ENCODE measurements at regions not wholly inside any gene's neighbourhood (a gene's known extent, or its start where the extent isn't known, plus 50 kb on each side); places are given as distances from the start of the nearest gene placed in this dataset.

GRCh38 chr7:15011289-15011688, 108.7 kb upstream of the DGKB start:
- Histone ChIP-seq H3T11ph (ENCODE audit: low read length) (no peak overlapping the region), H3K4ac (ENCODE audit: low read depth, low read length) (no peak overlapping the region), H3K27me3 (ENCODE audit: insufficient read depth, low read length) (no peaks in the 10 kb centered on the region), H2BK5ac (ENCODE audit: insufficient read length, low read length) (no peak overlapping the region), H4K20me1 (ENCODE audit: control insufficient read depth, insufficient read depth, insufficient read length) (no peaks in the 10 kb centered on the region), H2AK5ac (ENCODE audit: insufficient read length, low read length) (no peak overlapping the region), H4K91ac (ENCODE audit: insufficient read length, low read depth, low read length) (no peak overlapping the region), H3K79me1 (ENCODE audit: insufficient read depth, low read depth, low read length, poor library complexity, severe bottlenecking) (no peaks in the 10 kb centered on the region), H2BK20ac (ENCODE audit: low read depth, low read length, poor library complexity, severe bottlenecking) (no peak overlapping the region), H3K79me2 (ENCODE audit: insufficient read depth, low read length) (no peaks in the 10 kb centered on the region), H3K27ac (ENCODE audit: insufficient read length, low read depth, low read length) (no peak overlapping the region), H2BK15ac (ENCODE audit: low read depth, low read length) (no peak overlapping the region), H3K23me2 (ENCODE audit: insufficient read length, low read depth, low read length, poor library complexity, severe bottlenecking) (peaks cover 5% of the 10 kb centered on the region), H3K56ac (ENCODE audit: insufficient read length, low read depth, low read length) (no peak overlapping the region), H4K5ac (ENCODE audit: insufficient read length, low read depth, low read length) (no peak overlapping the region), H2BK12ac (ENCODE audit: insufficient read length, low read depth, low read length) (no peak overlapping the region), H2AFZ (ENCODE audit: low read length) (no peak overlapping the region), H3K4me2 (ENCODE audit: insufficient read depth, insufficient read length, low read length) (no peak overlapping the region), H3K18ac (ENCODE audit: insufficient read length, low read depth, low read length) (no peak overlapping the region), H3K9me3 (ENCODE audit: control insufficient read depth, low read depth, low read length) (no peaks in the 10 kb centered on the region), H3K4me1 (ENCODE audit: insufficient read depth, low read length) (peaks cover 8% of the 10 kb centered on the region; the same call in 1 of the 2 replicates), H4K8ac (replicated peaks; ENCODE audit: insufficient read length, low read depth, low read length) (no peak overlapping the region), H3K23ac (ENCODE audit: insufficient read length, low read depth, low read length) (no peak overlapping the region), H2BK120ac (ENCODE audit: low read depth, low read length, poor library complexity, severe bottlenecking) (no peak overlapping the region), H3K14ac (ENCODE audit: insufficient read depth, low read length) (0 out of 2 replicates have a peak overlapping the region, but pooled peaks have one; percentile 27), H3K9ac (ENCODE audit: extremely low read depth, insufficient read length, low read length) (no peak overlapping the region)
- no peak overlapping the region for H3K4me3 Mint-ChIP-seq
- H3K36me3 Mint-ChIP-seq (ENCODE audit: insufficient read depth in 1 of 3, low read depth in 3 of 3): no peaks in the 10 kb centered on the region
- H3K27ac Mint-ChIP-seq: peak overlapping the region in 1 of 3 experiments; percentile 31; a peak in 2 of 7 replicates
- peak; percentile 57 for DNase-seq
- H3K9me3 Mint-ChIP-seq: no peaks in the 10 kb centered on the region
- peaks cover 16 to 19% of the 10 kb centered on the region in 2 experiments for H3K4me1 Mint-ChIP-seq
- WGBS (ENCODE audit: extremely low coverage, insufficient read length, low lambda C conversion rate): no CpG with 5 or more reads among the region's 3 CpGs
- no peak for TF ChIP-seq CTCF (conservative IDR thresholded peaks at IDR 0.05)
- H3K27me3 Mint-ChIP-seq (ENCODE audit: low read depth): no peaks in the 10 kb centered on the region

All from H9 (cell line).